ENCODE measurements at regions not wholly inside any gene's neighbourhood (a gene's known extent, or its start where the extent isn't known, plus 50 kb on each side); places are given as distances from the start of the nearest gene placed in this dataset.

DNA sequence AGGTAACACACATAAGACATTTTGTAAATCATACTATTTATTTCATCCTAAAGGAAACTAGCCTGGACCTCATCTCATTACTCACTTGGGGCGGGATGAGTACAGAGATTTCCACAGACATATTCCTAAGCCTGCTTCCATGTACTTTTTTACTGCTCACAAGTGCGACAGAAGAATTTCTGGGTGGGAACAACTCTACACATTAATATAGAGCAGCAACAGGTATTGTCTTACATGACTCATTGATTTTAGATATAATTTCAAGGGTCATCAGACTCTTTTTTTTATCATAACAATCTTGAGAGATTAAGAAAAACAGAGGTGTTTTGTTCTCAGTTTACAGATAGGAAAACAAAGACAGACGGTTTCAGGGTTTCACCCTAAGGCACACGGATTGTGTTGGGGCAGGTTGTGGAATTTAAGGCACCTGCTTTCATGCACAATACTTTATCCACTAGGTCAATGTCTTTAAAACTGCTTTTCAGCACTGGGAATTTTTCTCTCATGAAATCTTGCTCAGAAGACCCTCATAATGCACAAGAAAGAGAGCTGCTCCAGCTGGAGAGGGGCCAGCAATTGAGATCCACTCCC is 186.7 kb upstream of the CDIN1 start:
- H3K4me3 ChIP-seq (ENCODE audit: low read depth, low read length) = no peak overlapping the region
- TF ChIP-seq, protein P1, sequence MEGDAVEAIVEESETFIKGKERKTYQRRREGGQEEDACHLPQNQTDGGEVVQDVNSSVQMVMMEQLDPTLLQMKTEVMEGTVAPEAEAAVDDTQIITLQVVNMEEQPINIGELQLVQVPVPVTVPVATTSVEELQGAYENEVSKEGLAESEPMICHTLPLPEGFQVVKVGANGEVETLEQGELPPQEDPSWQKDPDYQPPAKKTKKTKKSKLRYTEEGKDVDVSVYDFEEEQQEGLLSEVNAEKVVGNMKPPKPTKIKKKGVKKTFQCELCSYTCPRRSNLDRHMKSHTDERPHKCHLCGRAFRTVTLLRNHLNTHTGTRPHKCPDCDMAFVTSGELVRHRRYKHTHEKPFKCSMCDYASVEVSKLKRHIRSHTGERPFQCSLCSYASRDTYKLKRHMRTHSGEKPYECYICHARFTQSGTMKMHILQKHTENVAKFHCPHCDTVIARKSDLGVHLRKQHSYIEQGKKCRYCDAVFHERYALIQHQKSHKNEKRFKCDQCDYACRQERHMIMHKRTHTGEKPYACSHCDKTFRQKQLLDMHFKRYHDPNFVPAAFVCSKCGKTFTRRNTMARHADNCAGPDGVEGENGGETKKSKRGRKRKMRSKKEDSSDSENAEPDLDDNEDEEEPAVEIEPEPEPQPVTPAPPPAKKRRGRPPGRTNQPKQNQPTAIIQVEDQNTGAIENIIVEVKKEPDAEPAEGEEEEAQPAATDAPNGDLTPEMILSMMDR (IDR thresholded peaks at IDR 0.05; ENCODE audit: low read depth, low read length) = no peak

DNA sequence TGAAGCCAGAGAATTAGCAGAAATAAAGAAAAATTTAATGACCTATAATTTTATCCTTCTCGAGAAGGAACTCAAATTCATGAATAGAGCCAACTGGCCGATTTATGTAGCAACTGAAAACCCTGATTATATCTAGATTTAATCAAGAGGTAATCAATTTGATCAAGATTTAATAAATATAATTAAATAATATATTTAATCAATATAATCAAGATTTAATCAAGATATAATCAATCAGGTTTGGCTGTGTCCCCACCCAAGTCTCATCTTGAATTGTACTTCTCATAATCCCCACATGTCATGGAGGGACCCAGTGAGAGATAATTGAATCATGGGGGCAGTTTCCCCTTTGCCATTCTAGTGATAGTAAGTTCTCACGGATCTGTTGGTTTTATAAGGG is 181.2 kb upstream of the CDIN1 start:
- H3K4me3 ChIP-seq (ENCODE audit: low read depth, low read length) = no peak overlapping the region
- TF ChIP-seq, protein P1 (IDR thresholded peaks at IDR 0.05; ENCODE audit: low read depth, low read length) = no peak

DNA sequence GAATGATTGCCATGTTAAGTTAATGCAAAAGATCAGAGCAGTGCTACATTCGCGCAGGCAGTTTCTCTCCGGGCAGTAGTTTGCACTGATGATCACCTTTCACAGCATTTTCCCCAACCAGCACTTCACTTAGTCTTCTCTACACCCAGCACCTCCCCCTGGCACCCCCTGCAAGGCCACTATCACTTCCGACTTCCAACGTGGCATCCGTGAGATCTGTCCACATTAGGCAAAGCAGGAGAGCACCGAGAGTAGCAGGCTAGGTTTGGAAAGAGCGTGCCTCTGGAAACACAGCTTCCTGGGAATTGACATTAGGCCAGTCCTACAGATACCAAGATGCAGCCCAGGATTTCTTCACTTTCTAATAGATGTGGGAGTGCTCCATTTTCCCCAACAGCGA is 180.2 kb upstream of the CDIN1 start:
- no peak overlapping the region for H3K4me3 ChIP-seq (ENCODE audit: low read depth, low read length)
- TF ChIP-seq, protein P1 (IDR thresholded peaks at IDR 0.05; ENCODE audit: low read depth, low read length) = no peak

DNA sequence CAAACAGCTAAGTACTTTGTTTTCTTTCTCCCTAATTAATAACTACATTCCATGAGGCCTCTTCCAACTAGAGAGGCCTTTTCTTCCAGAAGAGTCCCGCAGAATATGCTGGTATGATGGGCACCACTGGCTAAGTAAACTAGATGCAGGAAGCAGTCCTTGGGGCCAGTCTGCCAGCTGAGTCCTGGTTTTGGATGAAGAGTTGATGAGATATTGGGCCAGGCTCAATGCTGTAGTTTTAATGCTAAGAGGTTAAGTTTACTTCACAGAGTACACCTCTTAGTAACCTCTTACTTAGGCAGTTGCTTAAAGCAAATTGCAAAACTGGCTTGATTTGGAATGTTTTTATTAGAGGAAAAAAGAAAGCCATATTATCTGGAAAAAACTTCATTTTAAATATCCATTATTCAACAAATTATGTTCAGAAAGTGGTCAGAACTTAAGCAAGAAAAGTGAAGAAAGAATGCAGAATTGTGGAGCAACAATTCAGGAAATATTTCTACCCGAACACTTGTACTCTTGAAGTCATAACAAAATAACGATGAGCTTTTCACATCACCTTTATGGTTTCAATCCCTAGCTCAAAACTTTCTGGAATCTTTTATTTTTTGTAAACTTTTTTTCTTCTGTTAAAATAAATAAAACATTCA is 178.4 kb upstream of the CDIN1 start:
- peak overlapping the region; percentile 48 for H3K4me3 ChIP-seq (ENCODE audit: low read depth, low read length)
- TF ChIP-seq, protein P1 (IDR thresholded peaks at IDR 0.05; ENCODE audit: low read depth, low read length) = no peak

DNA sequence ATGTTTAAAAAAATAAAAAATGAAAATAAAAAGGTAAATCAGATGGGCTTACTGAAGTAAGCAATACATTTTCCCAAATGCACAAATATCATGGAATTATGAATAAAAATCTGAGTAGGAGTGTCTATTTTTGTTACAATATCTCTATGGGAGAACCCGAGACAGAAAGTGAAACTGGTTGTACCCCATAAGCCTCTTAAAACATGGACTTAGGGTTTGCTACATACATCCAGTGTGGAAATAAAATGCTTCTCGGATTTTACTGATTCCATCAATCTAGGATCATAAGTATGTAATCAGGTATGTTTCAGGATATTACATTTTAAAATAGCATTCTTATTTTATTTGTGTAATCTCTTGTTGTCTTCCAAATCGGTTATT is 177.8 kb upstream of the CDIN1 start:
- H3K4me3 ChIP-seq (ENCODE audit: low read depth, low read length) = peak overlapping the region; percentile 48

DNA sequence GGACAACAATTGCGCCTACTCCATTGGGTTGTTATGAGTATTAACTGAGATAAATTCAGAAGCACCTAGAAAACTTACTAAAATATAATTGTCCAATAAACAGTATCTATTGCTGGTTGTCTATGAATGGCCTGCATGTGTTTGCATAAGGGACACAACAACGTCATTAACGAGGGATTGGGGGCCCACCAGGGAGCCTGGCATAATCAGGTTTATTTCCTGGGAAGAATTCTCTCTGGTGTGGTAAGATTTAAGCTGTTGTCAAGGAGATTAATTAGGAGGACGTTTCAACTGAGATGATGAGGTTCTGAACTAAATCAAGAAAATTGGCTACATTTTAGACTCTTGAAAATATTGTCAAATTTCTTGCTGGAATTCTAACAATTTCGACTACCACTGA is 176.1 kb upstream of the CDIN1 start:
- no peak overlapping the region for H3K4me3 ChIP-seq (ENCODE audit: low read depth, low read length)
- TF ChIP-seq, protein P1 (IDR thresholded peaks at IDR 0.05; ENCODE audit: low read depth, low read length) = no peak

More for the DNA sequence above, 177.8 kb upstream of the CDIN1 start:
- TF ChIP-seq, protein P1 (IDR thresholded peaks at IDR 0.05; ENCODE audit: low read depth, low read length) = no peak

DNA sequence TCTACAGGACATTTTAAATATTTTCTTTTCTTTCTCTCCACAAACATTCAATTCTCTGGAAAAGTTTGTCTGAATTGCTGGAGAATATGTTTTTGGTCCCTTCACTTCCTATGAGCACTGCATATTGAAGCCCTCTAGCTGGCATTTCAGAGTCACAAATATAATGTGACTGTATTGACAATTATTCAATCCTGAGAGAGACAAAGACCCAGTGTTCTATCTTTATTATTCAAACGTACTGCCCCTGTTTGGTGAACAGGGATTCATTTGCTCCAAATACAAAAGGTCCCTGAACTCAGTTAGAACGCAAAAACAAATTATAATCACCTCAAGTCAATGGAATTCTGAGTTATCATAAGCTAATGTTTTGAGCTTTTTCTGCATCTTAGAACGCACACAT is 173.1 kb upstream of the CDIN1 start:
- H3K4me3 ChIP-seq (ENCODE audit: low read depth, low read length) = no peak overlapping the region
- TF ChIP-seq, protein P1 (IDR thresholded peaks at IDR 0.05; ENCODE audit: low read depth, low read length) = no peak

Measured in WI38 (cell line).